ENCODE measurements at regions not wholly inside any gene's neighbourhood (a gene's known extent, or its start where the extent isn't known, plus 50 kb on each side); places are given as distances from the start of the nearest gene placed in this dataset.

GRCh38 chr1:219401724-219402625 is 210.9 kb downstream of the ZC3H11B start:
- Mint-ChIP-seq H3K4me1 (peaks cover 31% of the 10 kb centered on the region), H3K27me3 (ENCODE audit: low read depth) (no peaks in the 10 kb centered on the region), H3K4me3 (no peak overlapping the region), H3K36me3 (ENCODE audit: low read depth) (peaks cover 13% of the 10 kb centered on the region), H3K27ac (no peak overlapping the region), H3K9me3 (peaks cover 23% of the 10 kb centered on the region)
- no peak for TF ChIP-seq CTCF (IDR thresholded peaks at IDR 0.05; ENCODE audit: unreplicated experiment in 3 of 3)

- Mint-ChIP-seq H3K27ac (no peak overlapping the region), H3K4me1 (peaks cover 17% of the 10 kb centered on the region), H3K36me3 (ENCODE audit: low read depth) (peaks cover 27% of the 10 kb centered on the region), H3K27me3 (ENCODE audit: low read depth) (no peaks in the 10 kb centered on the region), H3K9me3 (peaks cover 46% of the 10 kb centered on the region), H3K4me3 (no peak overlapping the region)
- TF ChIP-seq CTCF (IDR thresholded peaks at IDR 0.05; ENCODE audit: unreplicated experiment in 3 of 3), result no peak
These were observed 213.5 kb downstream of the ZC3H11B start for GRCh38 chr1:219399446-219399845.

- H3K27me3 Mint-ChIP-seq (ENCODE audit: low read depth), result no peaks in the 10 kb centered on the region
- peaks cover 16% of the 10 kb centered on the region for H3K4me1 Mint-ChIP-seq
- peaks cover 49% of the 10 kb centered on the region for H3K9me3 Mint-ChIP-seq
- H3K4me3 Mint-ChIP-seq, result no peak overlapping the region
- peaks cover 27% of the 10 kb centered on the region for H3K36me3 Mint-ChIP-seq (ENCODE audit: low read depth)
- H3K27ac Mint-ChIP-seq, result no peak overlapping the region
- TF ChIP-seq CTCF (IDR thresholded peaks at IDR 0.05; ENCODE audit: unreplicated experiment in 3 of 3), result no peak
These were observed 214.0 kb downstream of the ZC3H11B start for GRCh38 chr1:219398815-219399396.

- Mint-ChIP-seq H3K4me1 (peaks cover 3% of the 10 kb centered on the region), H3K36me3 (ENCODE audit: low read depth) (peaks cover 27% of the 10 kb centered on the region), H3K27ac (no peak overlapping the region), H3K9me3 (peaks cover 49% of the 10 kb centered on the region), H3K4me3 (no peak overlapping the region), H3K27me3 (ENCODE audit: low read depth) (no peaks in the 10 kb centered on the region)
- TF ChIP-seq CTCF (IDR thresholded peaks at IDR 0.05; ENCODE audit: unreplicated experiment in 3 of 3), result no peak
These were observed 215.4 kb downstream of the ZC3H11B start for GRCh38 chr1:219397511-219397910.

- no peak overlapping the region for H3K27ac Mint-ChIP-seq
- H3K9me3 Mint-ChIP-seq, result peaks cover 19% of the 10 kb centered on the region
- no peak for TF ChIP-seq CTCF (IDR thresholded peaks at IDR 0.05; ENCODE audit: unreplicated experiment in 3 of 3)
- H3K4me3 Mint-ChIP-seq, result no peak overlapping the region
- H3K36me3 Mint-ChIP-seq (ENCODE audit: low read depth), result peaks cover 7% of the 10 kb centered on the region
- peaks cover 22% of the 10 kb centered on the region for H3K4me1 Mint-ChIP-seq
- H3K27me3 Mint-ChIP-seq (ENCODE audit: low read depth), result no peaks in the 10 kb centered on the region
These were observed 217.6 kb downstream of the LYPLAL1 start for GRCh38 chr1:219391297-219391696.

Data from nephron (organoid).